Omental fat pad (tissue), 3 donors: ENCODE measurements at regions not wholly inside any gene's neighbourhood (a gene's known extent, or its start where the extent isn't known, plus 50 kb on each side); places are given as distances from the start of the nearest gene placed in this dataset.

Source experiments
- ATAC-seq: fragments of 150-250 bp; one replicate; pipeline ENCODE4 v1.9.1; 2016; ENCODE audit warnings: mild to moderate bottlenecking, moderate library complexity; ENCODE audit not compliant: low FRiP score
- DNase-seq: peaks from one replicate; pipeline ENCODE4 v3.0.0-alpha.2; 2019; ENCODE audit warnings: low spot score
- CTCF ChIP-seq, 3 donors: fragments of 450-650 bp; IDR thresholded peaks; one replicate each; pipeline ENCODE4 v1.5.1; 2016 to 2017; ENCODE audit warnings: antibody characterized with exemption in 3 of 3, mild to moderate bottlenecking in 3 of 3, moderate library complexity in 2 of 3

- no peak for TF ChIP-seq CTCF (IDR thresholded peaks at IDR 0.05)
- no peak for ATAC-seq
- DNase-seq, result no peak
Measured at GRCh38 chr21:19130379-19131028, 726.9 kb upstream of the TMPRSS15 start.

GRCh38 chr21:19141511-19141910 lies 737.9 kb upstream of the TMPRSS15 start:
- no peak for ATAC-seq
- no peak for TF ChIP-seq CTCF (IDR thresholded peaks at IDR 0.05)
- no peak for DNase-seq

- DNase-seq (no peak), ATAC-seq (no peak)
- TF ChIP-seq CTCF (IDR thresholded peaks at IDR 0.05), result no peak
Measured at GRCh38 chr21:19145682-19146293, 742.2 kb upstream of the TMPRSS15 start.

- no peak for TF ChIP-seq CTCF (IDR thresholded peaks at IDR 0.05)
- DNase-seq (no peak), ATAC-seq (no peak)
Measured at GRCh38 chr21:19148056-19148455, 744.5 kb upstream of the TMPRSS15 start.

- ATAC-seq (no peak), DNase-seq (no peak)
- TF ChIP-seq CTCF (IDR thresholded peaks at IDR 0.05), result no peak
Measured at GRCh38 chr21:19171585-19171984, 768.0 kb upstream of the TMPRSS15 start.

GRCh38 chr21:19181604-19182140 lies 778.1 kb upstream of the TMPRSS15 start:
- no peak for DNase-seq
- ATAC-seq, result no peak
- TF ChIP-seq CTCF (IDR thresholded peaks at IDR 0.05), result no peak

GRCh38 chr21:19197950-19198349 lies 794.4 kb upstream of the TMPRSS15 start:
- TF ChIP-seq CTCF (IDR thresholded peaks at IDR 0.05), result no peak
- ATAC-seq (no peak), DNase-seq (no peak)
